Keratinocyte (primary cell): ENCODE measurements at regions not wholly inside any gene's neighbourhood (a gene's known extent, or its start where the extent isn't known, plus 50 kb on each side); places are given as distances from the start of the nearest gene placed in this dataset.

Experiments
- DNase-seq: peaks from one replicate; pipeline ENCODE4 v3.0.0-alpha.2; 2011; ENCODE audit warnings: low read depth, missing footprints, low spot score
- FAIRE-seq: peaks from 2 replicates; lab custom pipeline; 2011; peaks lifted over from hg19 to GRCh38; lab: Jason Lieb, UNC
- H2AFZ ChIP-seq: 2 replicates; pipeline ENCODE4 v1.6.0; 2012; ENCODE audit warnings: low read length, control low read depth, inconsistent platforms; ENCODE audit not compliant: control insufficient read depth
- H3K27ac ChIP-seq: 2 replicates; pipeline ENCODE4 v1.5.1; 2011; ENCODE audit warnings: low read length; ENCODE audit not compliant: control insufficient read depth, insufficient read depth
- H3K27me3 ChIP-seq: 3 replicates; pipeline ENCODE4 v1.6.0; 2011; ENCODE audit warnings: low read length; ENCODE audit not compliant: control insufficient read depth, insufficient read depth; ENCODE audit errors: extremely low read depth
- H3K36me3 ChIP-seq, 2 experiments: 2 replicates in 1 of 2; 3 replicates in 1 of 2; pipeline ENCODE4 v1.5.1; 2011; ENCODE audit warnings: low read length in 2 of 2, mild to moderate bottlenecking in 1 of 2; ENCODE audit not compliant: control insufficient read depth in 2 of 2, insufficient read depth in 2 of 2; ENCODE audit errors: extremely low read depth in 1 of 2
- H3K4me1 ChIP-seq: 3 replicates; pipeline ENCODE4 v1.5.1; 2011; ENCODE audit warnings: low read length; ENCODE audit not compliant: control insufficient read depth, insufficient read depth; ENCODE audit errors: extremely low read depth
- H3K4me2 ChIP-seq: 3 replicates; pipeline ENCODE4 v1.6.0; 2011; ENCODE audit warnings: low read depth, low read length; ENCODE audit not compliant: control insufficient read depth, insufficient read depth; ENCODE audit errors: extremely low read depth
- H3K4me3 ChIP-seq, 3 experiments: fragments of 200-600 bp in 1 of 3; sonication (generic) in 1 of 3; 2 replicates in 2 of 3; 3 replicates in 1 of 3; pipeline ENCODE4 v1.5.1; 2011 to 2016; ENCODE audit warnings: low read length in 3 of 3, mild to moderate bottlenecking in 3 of 3, control low read depth in 2 of 3, inconsistent platforms in 1 of 3, low read depth in 1 of 3, mixed read lengths in 1 of 3, mixed run types in 1 of 3, moderate library complexity in 1 of 3; ENCODE audit not compliant: control insufficient read depth in 2 of 3, insufficient read depth in 2 of 3; ENCODE audit errors: extremely low read depth in 1 of 3
- H3K79me2 ChIP-seq: 2 replicates; pipeline ENCODE4 v1.6.0; 2012; ENCODE audit warnings: low read length; ENCODE audit not compliant: control insufficient read depth, insufficient read depth
- H3K9ac ChIP-seq: 3 replicates; pipeline ENCODE4 v1.6.0; 2011; ENCODE audit warnings: low read length; ENCODE audit not compliant: control insufficient read depth, insufficient read depth; ENCODE audit errors: extremely low read depth
- H3K9me1 ChIP-seq: 3 replicates; pipeline ENCODE4 v1.6.0; 2011; ENCODE audit warnings: low read length; ENCODE audit not compliant: control insufficient read depth, insufficient read depth; ENCODE audit errors: extremely low read depth
- H3K9me3 ChIP-seq: 2 replicates; pipeline ENCODE4 v1.5.1; 2012; ENCODE audit warnings: low read depth, low read length; ENCODE audit not compliant: control insufficient read depth
- H4K20me1 ChIP-seq: 3 replicates; pipeline ENCODE4 v1.6.0; 2011; ENCODE audit warnings: low read length; ENCODE audit not compliant: control insufficient read depth, insufficient read depth; ENCODE audit errors: extremely low read depth
- CTCF ChIP-seq, 3 experiments: IDR thresholded peaks in 1 of 3; conservative IDR thresholded peaks in 1 of 3; optimal IDR thresholded peaks in 1 of 3; 2 replicates in 2 of 3; 3 replicates in 1 of 3; pipeline versions ENCODE3 to v1.5.1; 2011; ENCODE audit warnings: low read length in 3 of 3, mild to moderate bottlenecking in 3 of 3, moderate library complexity in 2 of 3, control low read depth in 1 of 3, inconsistent platforms in 1 of 3; ENCODE audit not compliant: insufficient read depth in 2 of 3; ENCODE audit errors: extremely low read depth in 1 of 3
- EZH2 ChIP-seq: IDR thresholded peaks from one replicate; pipeline ENCODE4 v1.6.1; 2012; ENCODE audit warnings: inconsistent platforms, mild to moderate bottlenecking, low read length, moderate library complexity
- dilution Hi-C: fragments of 300-500 bp; cut with MboI; formaldehyde crosslinking; loops from one replicate; pipeline ENCODE4 v1.7.0; 2020; ENCODE audit warnings: low sequenced_read_pairs; ENCODE audit not compliant: extremely low pct_ligation_motif_present

- H3K27ac ChIP-seq = no peak overlapping the region
- dilution Hi-C loops = no loop called here
- no peaks in the 10 kb centered on the region for H4K20me1 ChIP-seq
- no peaks in the 10 kb centered on the region for H3K79me2 ChIP-seq
- FAIRE-seq (no peak), DNase-seq (no peak)
- H3K36me3 ChIP-seq = no peaks in the 10 kb centered on the region
- H3K4me2 ChIP-seq = no peak overlapping the region
- no peak overlapping the region for H3K9ac ChIP-seq
- H3K9me1 ChIP-seq = no peaks in the 10 kb centered on the region
- TF ChIP-seq EZH2 (no peak), CTCF (optimal IDR thresholded peaks at IDR 0.05 in 1 of 3, IDR thresholded peaks at IDR 0.05 in 1 of 3, conservative IDR thresholded peaks at IDR 0.05 in 1 of 3; ENCODE audit: extremely low read depth in 1 of 3, insufficient read depth in 2 of 3, low read length in 3 of 3) (no peak)
- H3K4me1 ChIP-seq = peaks cover 25% of the 10 kb centered on the region
- peaks cover 3% of the 10 kb centered on the region for H3K27me3 ChIP-seq
- H3K9me3 ChIP-seq = no peaks in the 10 kb centered on the region
- no peak overlapping the region for H2AFZ ChIP-seq
- no peak overlapping the region for H3K4me3 ChIP-seq
These were observed 62.7 kb downstream of the SIK1 start for GRCh38 chr21:43364261-43364510.

GRCh38 chr21:43363506-43364260 is 63.2 kb downstream of the SIK1 start:
- DNase-seq (no peak), FAIRE-seq (no peak)
- Histone ChIP-seq H2AFZ (no peak overlapping the region), H3K36me3 (no peaks in the 10 kb centered on the region), H3K9me3 (no peaks in the 10 kb centered on the region), H4K20me1 (no peaks in the 10 kb centered on the region), H3K4me1 (peaks cover 23% of the 10 kb centered on the region), H3K9ac (no peak overlapping the region), H3K79me2 (no peaks in the 10 kb centered on the region), H3K27me3 (peaks cover 3% of the 10 kb centered on the region), H3K4me3 (no peak overlapping the region), H3K4me2 (no peak overlapping the region), H3K27ac (no peak overlapping the region), H3K9me1 (no peaks in the 10 kb centered on the region)
- dilution Hi-C loops = no loop called here
- TF ChIP-seq CTCF (optimal IDR thresholded peaks at IDR 0.05 in 1 of 3, IDR thresholded peaks at IDR 0.05 in 1 of 3, conservative IDR thresholded peaks at IDR 0.05 in 1 of 3; ENCODE audit: extremely low read depth in 1 of 3, insufficient read depth in 2 of 3, low read length in 3 of 3) = no peak
- TF ChIP-seq EZH2 = no peak
